ENCODE measurements at regions not wholly inside any gene's neighbourhood (a gene's known extent, or its start where the extent isn't known, plus 50 kb on each side); places are given as distances from the start of the nearest gene placed in this dataset.

GRCh38 chr1:57908147-57908890 is 484.5 kb upstream of the DAB1 start:
- Histone ChIP-seq H3K27me3 (no peaks in the 10 kb centered on the region), H3K4me1 (no peaks in the 10 kb centered on the region), H3K36me3 (no peaks in the 10 kb centered on the region), H3K4me3 (no peak overlapping the region), H3K9me3 (no peaks in the 10 kb centered on the region), H3K27ac (no peak overlapping the region)
- no peak for DNase-seq
- WGBS, 2 donors: 69 to 73% methylated on average over 5 of the region's 6 CpGs
- intact Hi-C loops (cut with DNase I): no loop called here
- TF ChIP-seq POLR2A (IDR thresholded peaks at IDR 0.05) (no peak), CTCF (IDR thresholded peaks at IDR 0.05) (no peak)

- Histone ChIP-seq H3K4me3 (no peak overlapping the region), H3K9me3 (no peaks in the 10 kb centered on the region), H3K4me1 (no peaks in the 10 kb centered on the region), H3K36me3 (no peaks in the 10 kb centered on the region), H3K27ac (no peak overlapping the region), H3K27me3 (no peaks in the 10 kb centered on the region)
- intact Hi-C loops (cut with DNase I): no loop called here
- DNase-seq: no peak
- TF ChIP-seq POLR2A (IDR thresholded peaks at IDR 0.05): no peak
- no peak for TF ChIP-seq CTCF (IDR thresholded peaks at IDR 0.05)
- WGBS, 2 donors: 74 to 83% methylated on average over 6 to 7 of the region's 7 CpGs
These were observed 477.5 kb upstream of the DAB1 start for GRCh38 chr1:57901208-57901919.

- intact Hi-C loops (cut with DNase I): no loop called here
- TF ChIP-seq POLR2A (IDR thresholded peaks at IDR 0.05) (no peak), CTCF (IDR thresholded peaks at IDR 0.05) (no peak)
- H3K27ac ChIP-seq: no peak overlapping the region
- no peaks in the 10 kb centered on the region for H3K9me3 ChIP-seq
- no peaks in the 10 kb centered on the region for H3K36me3 ChIP-seq
- WGBS, 2 donors: 66 to 93% methylated on average over 7 of the region's 7 CpGs
- no peak overlapping the region for H3K4me3 ChIP-seq
- H3K27me3 ChIP-seq: no peaks in the 10 kb centered on the region
- no peaks in the 10 kb centered on the region for H3K4me1 ChIP-seq
- no peak for DNase-seq
These were observed 474.7 kb upstream of the DAB1 start for GRCh38 chr1:57898531-57898930.

- Histone ChIP-seq H3K4me1 (no peaks in the 10 kb centered on the region), H3K36me3 (no peaks in the 10 kb centered on the region), H3K27me3 (no peaks in the 10 kb centered on the region), H3K4me3 (no peak overlapping the region), H3K9me3 (no peaks in the 10 kb centered on the region), H3K27ac (no peak overlapping the region)
- intact Hi-C loops (cut with DNase I): no loop called here
- 59 to 63% methylated on average over 3 of the region's 3 CpGs for WGBS, 2 donors
- no peak for DNase-seq
- TF ChIP-seq POLR2A (IDR thresholded peaks at IDR 0.05): no peak
- no peak for TF ChIP-seq CTCF (IDR thresholded peaks at IDR 0.05)
These were observed 473.7 kb upstream of the DAB1 start for GRCh38 chr1:57897581-57897980.

- TF ChIP-seq CTCF (IDR thresholded peaks at IDR 0.05): no peak
- TF ChIP-seq POLR2A (IDR thresholded peaks at IDR 0.05): no peak
- H3K9me3 ChIP-seq: no peaks in the 10 kb centered on the region
- H3K27ac ChIP-seq: no peak overlapping the region
- 17 to 37% methylated on average over 3 of the region's 3 CpGs for WGBS, 2 donors
- no peak overlapping the region for H3K4me3 ChIP-seq
- intact Hi-C loops (cut with DNase I): no loop called here
- no peaks in the 10 kb centered on the region for H3K36me3 ChIP-seq
- no peak for DNase-seq
- H3K4me1 ChIP-seq: no peaks in the 10 kb centered on the region
- no peaks in the 10 kb centered on the region for H3K27me3 ChIP-seq
These were observed 470.5 kb upstream of the DAB1 start for GRCh38 chr1:57894315-57894714.
